OCI-LY1 (cell line): ENCODE measurements at regions not wholly inside any gene's neighbourhood (a gene's known extent, or its start where the extent isn't known, plus 50 kb on each side); places are given as distances from the start of the nearest gene placed in this dataset.

Experiments
- H2AFZ ChIP-seq: fragments of 200-600 bp; sonication (generic), shearing (Covaris generic); 2 replicates; pipeline ENCODE4 v1.6.0; 2014; ENCODE audit warnings: antibody characterized with exemption, mild to moderate bottlenecking, low read length
- H3F3A ChIP-seq: fragments of 200-600 bp; sonication (generic), shearing (Covaris generic); 2 replicates; pipeline ENCODE4 v1.6.0; 2014; ENCODE audit warnings: mild to moderate bottlenecking, antibody characterized with exemption, low read length, moderate library complexity; ENCODE audit not compliant: insufficient read depth
- H3K27ac ChIP-seq: fragments of 200-600 bp; sonication (generic); 2 replicates; pipeline ENCODE4 v1.5.1; 2014; ENCODE audit warnings: low read length, mixed run types, mild to moderate bottlenecking, low read depth; ENCODE audit not compliant: poor library complexity, severe bottlenecking
- H3K27me3 ChIP-seq: fragments of 200-600 bp; sonication (generic); 2 replicates; pipeline ENCODE4 v1.6.0; 2014; ENCODE audit warnings: antibody characterized with exemption, mild to moderate bottlenecking, low read length, moderate library complexity; ENCODE audit not compliant: insufficient read depth
- H3K36me3 ChIP-seq: fragments of 200-600 bp; sonication (generic); 2 replicates; pipeline ENCODE4 v1.6.1; 2014; ENCODE audit warnings: mild to moderate bottlenecking, antibody characterized with exemption, low read length, moderate library complexity, mixed read lengths; ENCODE audit not compliant: insufficient read depth
- H3K4me1 ChIP-seq: fragments of 200-600 bp; sonication (generic); 2 replicates; pipeline ENCODE4 v1.5.1; 2014; ENCODE audit warnings: mild to moderate bottlenecking, low read length, moderate library complexity; ENCODE audit not compliant: insufficient read depth, severe bottlenecking
- H3K4me2 ChIP-seq: fragments of 200-600 bp; sonication (generic), shearing (Covaris generic); 2 replicates; pipeline ENCODE4 v1.6.1; 2014; ENCODE audit warnings: low read length
- H3K4me3 ChIP-seq: fragments of 200-600 bp; sonication (generic); 2 replicates; pipeline ENCODE4 v1.5.1; 2014; ENCODE audit warnings: low read length, low read depth, mild to moderate bottlenecking, mixed read lengths; ENCODE audit not compliant: poor library complexity, severe bottlenecking
- H3K79me2 ChIP-seq: fragments of 200-600 bp; shearing (Covaris generic); 2 replicates; pipeline ENCODE4 v1.6.1; 2016; ENCODE audit warnings: mixed run types, low read length, mixed read lengths; ENCODE audit not compliant: insufficient read depth
- H3K9ac ChIP-seq: fragments of 200-600 bp; sonication (generic), shearing (Covaris generic); 2 replicates; pipeline ENCODE4 v1.6.1; 2014; ENCODE audit warnings: mild to moderate bottlenecking, low read length, mixed read lengths
- H3K9me2 ChIP-seq: fragments of 200-600 bp; sonication (generic), shearing (Covaris generic); 2 replicates; pipeline ENCODE4 v1.6.1; 2014; ENCODE audit warnings: low read depth, mild to moderate bottlenecking, low read length, mixed read lengths
- H3K9me3 ChIP-seq: fragments of 200-600 bp; shearing (Covaris generic); 2 replicates; pipeline ENCODE4 v1.6.1; 2014; ENCODE audit warnings: low read length, mixed read lengths
- H4K20me1 ChIP-seq: fragments of 200-600 bp; sonication (generic), shearing (Covaris generic); 2 replicates; pipeline ENCODE4 v1.6.0; 2016; ENCODE audit warnings: mild to moderate bottlenecking, low read length; ENCODE audit not compliant: insufficient read depth
- CTCF ChIP-seq: fragments of 200-600 bp; sonication (generic), shearing (Covaris generic); IDR thresholded peaks from 2 replicates; pipeline ENCODE4 v1.5.1; 2017; ENCODE audit warnings: mild to moderate bottlenecking, antibody characterized with exemption, low read length, moderate library complexity, mixed read lengths
- EZH2 ChIP-seq: fragments of 200-600 bp; sonication (generic), shearing (Covaris generic); IDR thresholded peaks from 2 replicates; pipeline ENCODE4 v1.8.0; 2017; ENCODE audit warnings: borderline replicate concordance, mixed run types, mild to moderate bottlenecking, antibody characterized with exemption, low read length, moderate library complexity, mixed read lengths

GRCh38 chr12:111101003-111101402 lies 180.6 kb upstream of the MYL2 start:
- Histone ChIP-seq H3K9me3 (no peaks in the 10 kb centered on the region), H3K4me1 (no peaks in the 10 kb centered on the region), H3K9me2 (no peaks in the 10 kb centered on the region), H2AFZ (no peak overlapping the region), H3K9ac (no peak overlapping the region), H3K36me3 (no peaks in the 10 kb centered on the region), H3K4me2 (no peak overlapping the region), H3K79me2 (no peaks in the 10 kb centered on the region), H4K20me1 (no peaks in the 10 kb centered on the region), H3K27ac (no peak overlapping the region), H3F3A (no peaks in the 10 kb centered on the region), H3K4me3 (no peak overlapping the region), H3K27me3 (no peaks in the 10 kb centered on the region)
- TF ChIP-seq CTCF = no peak
- no peak for TF ChIP-seq EZH2

- Histone ChIP-seq H4K20me1 (no peaks in the 10 kb centered on the region), H3K4me1 (no peaks in the 10 kb centered on the region), H3K9ac (no peak overlapping the region), H3K27me3 (no peaks in the 10 kb centered on the region), H3K9me3 (no peaks in the 10 kb centered on the region), H3K4me2 (no peak overlapping the region), H3K36me3 (no peaks in the 10 kb centered on the region), H3K9me2 (no peaks in the 10 kb centered on the region), H3K27ac (no peak overlapping the region), H3F3A (no peaks in the 10 kb centered on the region), H3K79me2 (no peaks in the 10 kb centered on the region), H3K4me3 (no peak overlapping the region), H2AFZ (no peak overlapping the region)
- TF ChIP-seq EZH2 (no peak), CTCF (no peak)
Measured at GRCh38 chr12:111100554-111100953, 180.2 kb upstream of the MYL2 start.

GRCh38 chr12:111100003-111100402 lies 179.6 kb upstream of the MYL2 start:
- Histone ChIP-seq H3K4me2 (no peak overlapping the region), H3K4me1 (no peaks in the 10 kb centered on the region)

More at GRCh38 chr12:111100003-111100402, 179.6 kb upstream of the MYL2 start:
- TF ChIP-seq EZH2 = no peak
- TF ChIP-seq CTCF = no peak
- Histone ChIP-seq H3K9me3 (no peaks in the 10 kb centered on the region), H3K9ac (no peak overlapping the region), H3K79me2 (no peaks in the 10 kb centered on the region), H3K4me3 (no peak overlapping the region), H3K9me2 (no peaks in the 10 kb centered on the region), H3F3A (no peaks in the 10 kb centered on the region), H3K27ac (no peak overlapping the region), H3K36me3 (no peaks in the 10 kb centered on the region), H4K20me1 (no peaks in the 10 kb centered on the region), H2AFZ (no peak overlapping the region), H3K27me3 (no peaks in the 10 kb centered on the region)
